ENCODE measurements at regions not wholly inside any gene's neighbourhood (a gene's known extent, or its start where the extent isn't known, plus 50 kb on each side); places are given as distances from the start of the nearest gene placed in this dataset.
A peak's percentile ranks its signal among the peaks of the same experiment; 100 is the strongest.
"Not testable (repeated sequence)": the region's sequence is repeated elsewhere in the genome, so short reads cannot be mapped to it uniquely, and the experiment has no call there.

DNA sequence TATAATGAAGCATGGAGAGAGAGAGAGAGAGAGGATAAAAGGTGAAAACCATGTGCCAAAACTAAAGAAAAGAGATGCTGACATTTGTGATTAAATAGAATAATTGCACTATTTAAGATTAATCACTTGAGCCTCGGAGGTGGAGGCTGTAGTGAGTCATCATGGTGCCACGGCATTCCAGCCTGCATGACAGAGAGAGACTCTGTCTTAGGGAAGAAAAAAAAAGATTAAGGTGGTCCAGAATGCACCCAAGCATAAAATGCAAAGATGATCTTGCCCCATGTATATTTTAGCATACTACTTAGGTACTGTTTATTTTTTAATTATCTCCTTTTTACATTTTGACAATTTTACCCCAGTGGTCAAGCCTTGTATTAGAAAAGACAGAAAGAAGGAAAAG, 742.5 kb downstream of the SPATA31A1 start:
- H3K27ac Mint-ChIP-seq; DNase-seq; H3K4me3 Mint-ChIP-seq; CTCF ChIA-PET; H3K9me3 Mint-ChIP-seq; intact Hi-C loops (cut with micrococcal nuclease); POLR2A ChIA-PET; H3K27me3 Mint-ChIP-seq; H3K4me1 Mint-ChIP-seq (ENCODE audit: low read depth); H3K36me3 Mint-ChIP-seq: not testable (repeated sequence)

DNA sequence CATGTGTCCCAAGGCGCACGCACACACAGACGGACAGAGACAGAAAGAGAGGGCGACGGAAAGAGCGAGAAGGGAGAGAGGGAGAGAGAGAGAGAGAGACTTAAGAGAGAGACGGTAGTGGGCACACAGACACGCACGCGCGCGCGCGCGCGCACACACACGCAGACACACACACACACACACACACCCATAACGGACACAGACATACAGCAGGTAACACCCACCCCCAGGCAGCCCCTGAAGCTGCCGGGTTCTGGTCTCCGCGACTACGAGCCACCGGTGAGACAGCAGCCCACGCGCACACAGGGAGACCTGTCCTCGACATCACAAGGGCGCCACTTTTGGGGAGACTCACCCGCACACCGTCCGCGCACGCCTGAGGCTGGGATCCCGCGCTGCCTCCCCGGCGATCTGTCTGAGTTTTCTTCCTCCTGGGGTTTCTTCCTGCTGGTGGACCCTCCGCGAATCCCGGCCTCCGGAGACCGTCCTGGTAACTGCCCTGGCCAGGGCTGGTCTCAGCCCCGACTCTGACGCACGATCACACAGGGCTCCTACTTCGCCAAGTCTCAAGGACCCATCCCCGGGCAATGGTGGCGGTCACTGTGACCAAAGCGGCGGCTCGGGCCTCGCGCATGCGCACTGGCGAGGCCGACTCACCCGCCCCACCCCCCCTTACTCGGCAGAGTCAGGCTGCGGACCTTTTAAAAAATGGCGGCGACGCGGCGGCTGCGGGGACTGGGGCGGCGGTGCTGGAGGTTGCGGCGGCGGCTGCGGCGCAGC, 750.7 kb downstream of the SPATA31A1 start:
- H3K27me3 Mint-ChIP-seq, POLR2A ChIA-PET: not testable (repeated sequence)

DNA sequence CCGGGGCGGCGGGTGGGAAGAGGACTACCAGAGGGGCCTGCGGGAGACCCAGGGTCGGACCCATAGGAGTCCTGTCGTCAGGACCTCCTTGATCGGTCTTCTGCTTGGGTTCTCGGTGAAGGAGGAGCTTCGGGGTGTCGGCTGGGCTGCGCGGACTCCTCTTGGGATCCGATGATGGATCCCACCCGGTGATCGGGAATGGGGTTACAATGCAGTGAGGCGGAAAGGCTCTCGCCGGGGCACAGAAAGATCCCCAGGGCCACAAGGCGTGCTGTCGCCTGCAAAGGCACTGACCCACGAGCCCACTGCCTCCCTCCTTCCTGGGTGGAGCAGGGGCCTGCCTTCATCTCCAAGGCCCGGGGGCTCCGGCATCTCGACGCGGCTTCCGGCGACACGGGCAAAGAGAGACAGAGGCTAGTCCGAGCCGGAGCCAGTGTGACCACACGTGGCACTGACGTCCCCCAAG, 751.3 kb downstream of the SPATA31A1 start:
- H3K27ac Mint-ChIP-seq; H3K9me3 Mint-ChIP-seq; H3K4me1 Mint-ChIP-seq (ENCODE audit: low read depth); CTCF ChIA-PET; H3K27me3 Mint-ChIP-seq; H3K36me3 Mint-ChIP-seq; POLR2A ChIA-PET; DNase-seq; intact Hi-C loops (cut with micrococcal nuclease): not testable (repeated sequence)
- H3K4me3 Mint-ChIP-seq = peak overlapping the region; percentile 48

More for the DNA sequence above, 750.7 kb downstream of the SPATA31A1 start:
- H3K36me3 Mint-ChIP-seq; CTCF ChIA-PET; H3K4me1 Mint-ChIP-seq (ENCODE audit: low read depth); H3K9me3 Mint-ChIP-seq; intact Hi-C loops (cut with micrococcal nuclease): not testable (repeated sequence)
- Mint-ChIP-seq H3K27ac (peak overlapping the region; percentile 66), H3K4me3 (peak overlapping the region; percentile 82)
- peak; percentile 50 for DNase-seq

DNA sequence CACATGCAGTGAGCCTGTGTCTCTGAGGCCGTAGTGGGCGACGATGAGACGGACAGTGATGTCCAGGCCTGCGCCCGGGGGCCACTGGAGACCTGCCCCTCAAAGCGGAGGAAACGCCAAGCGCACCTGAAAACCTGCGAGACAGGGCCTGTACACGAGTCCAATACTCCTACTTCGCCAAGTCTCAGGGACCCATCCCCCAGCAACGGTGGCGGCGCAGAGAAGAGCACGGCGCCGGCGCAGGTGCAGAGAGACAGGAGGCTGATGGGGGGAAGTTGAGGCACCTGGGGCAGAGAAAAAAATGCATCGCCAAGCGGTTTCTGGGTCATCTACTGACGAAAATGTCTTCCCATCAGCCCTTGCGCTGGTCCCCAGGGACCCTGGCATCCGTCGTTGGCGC, 751.8 kb downstream of the SPATA31A1 start:
- POLR2A ChIA-PET; H3K36me3 Mint-ChIP-seq; H3K27ac Mint-ChIP-seq; intact Hi-C loops (cut with micrococcal nuclease); DNase-seq; H3K27me3 Mint-ChIP-seq; H3K4me1 Mint-ChIP-seq (ENCODE audit: low read depth); H3K9me3 Mint-ChIP-seq; CTCF ChIA-PET: not testable (repeated sequence)
- peak overlapping the region; percentile 48 for H3K4me3 Mint-ChIP-seq

DNA sequence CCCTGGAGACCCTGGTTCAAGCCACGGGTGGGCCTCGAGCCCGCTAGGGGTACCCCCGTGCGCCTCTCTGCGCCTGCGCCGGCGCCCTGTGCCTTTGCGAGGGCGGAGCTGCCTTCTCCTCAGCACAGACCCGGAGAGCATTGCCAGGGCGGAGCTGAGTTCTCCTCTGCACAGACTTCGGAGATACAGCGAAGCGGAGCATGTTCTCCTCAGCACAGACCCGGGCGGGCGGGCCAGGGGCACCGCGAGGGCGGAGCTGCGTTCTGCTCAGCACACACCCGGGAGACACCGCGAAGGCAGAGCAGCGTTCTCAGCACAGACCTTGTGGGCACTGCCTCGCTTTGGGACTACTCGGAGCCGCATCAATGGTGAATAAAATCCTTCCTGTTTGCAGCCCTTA, 753.0 kb downstream of the SPATA31A1 start:
- intact Hi-C loops (cut with micrococcal nuclease); H3K4me3 Mint-ChIP-seq; H3K27ac Mint-ChIP-seq; H3K9me3 Mint-ChIP-seq; H3K4me1 Mint-ChIP-seq (ENCODE audit: low read depth); H3K27me3 Mint-ChIP-seq; CTCF ChIA-PET; POLR2A ChIA-PET; H3K36me3 Mint-ChIP-seq; DNase-seq: not testable (repeated sequence)

DNA sequence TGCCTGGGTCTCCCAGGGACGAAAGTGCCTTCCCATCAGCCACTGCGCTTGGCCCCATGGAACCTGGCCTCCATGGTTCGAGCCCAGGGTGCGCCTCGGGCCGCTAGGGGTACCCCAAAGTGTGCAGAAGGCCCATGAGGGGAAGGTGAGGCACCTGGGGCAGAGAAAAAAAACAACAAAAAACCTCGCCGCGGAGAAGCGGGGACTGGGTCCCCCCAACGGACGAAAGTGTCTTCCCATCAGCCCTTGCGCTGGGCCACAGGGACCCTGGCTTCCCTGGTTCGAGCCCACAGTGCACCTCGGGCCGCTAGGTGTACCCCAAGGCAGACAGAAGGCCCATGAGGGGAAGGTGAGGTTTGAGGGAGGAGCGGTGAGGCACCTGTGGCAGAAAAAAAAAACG, 755.3 kb downstream of the SPATA31A1 start:
- intact Hi-C loops (cut with micrococcal nuclease); H3K36me3 Mint-ChIP-seq; H3K9me3 Mint-ChIP-seq; H3K4me1 Mint-ChIP-seq (ENCODE audit: low read depth); CTCF ChIA-PET; POLR2A ChIA-PET; H3K27me3 Mint-ChIP-seq; DNase-seq: not testable (repeated sequence)
- Mint-ChIP-seq H3K27ac (peak overlapping the region; percentile 65), H3K4me3 (peak overlapping the region; percentile 63)

DNA sequence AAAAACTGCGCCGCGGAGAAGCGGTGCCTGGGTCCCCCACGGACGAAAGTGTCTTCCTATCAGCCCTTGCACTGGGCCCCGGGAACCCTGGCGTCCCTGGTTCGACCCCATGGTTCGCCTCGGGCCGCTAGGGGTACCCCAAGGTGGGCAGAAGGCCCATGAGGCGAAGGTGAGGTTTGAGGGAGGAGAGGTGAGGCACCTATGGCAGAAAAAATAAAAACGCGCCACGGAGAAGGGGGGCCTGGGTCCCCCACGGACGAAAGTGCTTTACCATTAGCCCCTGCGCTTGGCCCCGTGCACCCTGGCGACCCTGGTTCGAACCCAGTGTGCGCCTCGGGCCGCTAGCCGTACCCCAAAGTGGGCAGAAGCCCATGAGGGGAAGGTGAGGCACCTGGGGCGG, 756.1 kb downstream of the SPATA31A1 start:
- H3K27me3 Mint-ChIP-seq; H3K27ac Mint-ChIP-seq; DNase-seq; POLR2A ChIA-PET; H3K9me3 Mint-ChIP-seq; H3K4me3 Mint-ChIP-seq; H3K36me3 Mint-ChIP-seq; CTCF ChIA-PET; intact Hi-C loops (cut with micrococcal nuclease); H3K4me1 Mint-ChIP-seq (ENCODE audit: low read depth): not testable (repeated sequence)

DNA sequence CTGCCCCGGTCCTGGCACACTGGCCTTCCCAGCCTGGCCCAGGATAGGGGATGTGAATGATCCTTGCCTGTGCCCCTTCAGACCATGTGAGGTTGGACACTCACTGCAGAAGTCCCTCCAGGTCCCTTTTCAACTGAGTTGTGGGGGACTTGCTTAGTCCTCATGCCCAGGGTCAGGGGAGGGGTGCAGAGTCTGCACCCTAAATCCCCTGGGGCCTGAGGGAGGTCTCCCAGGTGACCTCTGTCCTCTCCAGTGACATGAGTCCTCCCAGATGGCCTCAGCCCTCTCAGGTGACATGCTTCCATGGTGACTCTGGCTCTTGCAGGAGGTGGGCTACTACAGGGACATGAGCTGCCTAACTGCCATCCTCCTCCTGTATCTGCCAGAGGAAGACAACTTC, 775.1 kb downstream of the SPATA31A1 start:
- not testable (repeated sequence) for H3K27me3 Mint-ChIP-seq

DNA sequence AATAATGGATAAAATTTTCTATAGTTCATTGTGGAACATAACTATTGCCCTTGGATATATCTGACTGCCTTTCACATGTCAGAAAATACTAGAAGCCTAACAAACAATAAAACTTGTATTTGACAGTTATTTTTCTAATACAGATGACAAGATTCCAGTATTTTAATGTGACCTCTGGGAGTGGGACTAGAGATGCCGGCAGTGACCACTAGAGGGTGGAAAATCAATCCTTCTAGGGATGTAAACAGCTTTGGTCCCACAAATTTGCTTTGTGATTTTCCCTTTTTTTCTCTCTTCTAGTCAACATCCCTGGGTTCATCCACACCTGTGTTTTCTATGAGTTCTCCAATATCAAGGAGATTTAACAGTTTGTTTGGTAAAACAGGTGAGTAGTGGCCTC, 813.7 kb downstream of the SPATA31A1 start:
- H3K36me3 Mint-ChIP-seq; POLR2A ChIA-PET; intact Hi-C loops (cut with micrococcal nuclease); CTCF ChIA-PET; H3K27ac Mint-ChIP-seq; H3K27me3 Mint-ChIP-seq; DNase-seq; H3K9me3 Mint-ChIP-seq; H3K4me1 Mint-ChIP-seq (ENCODE audit: low read depth); H3K4me3 Mint-ChIP-seq: not testable (repeated sequence)

More for the DNA sequence above, 775.1 kb downstream of the SPATA31A1 start:
- H3K4me1 Mint-ChIP-seq (ENCODE audit: low read depth); H3K36me3 Mint-ChIP-seq; intact Hi-C loops (cut with micrococcal nuclease); DNase-seq; H3K4me3 Mint-ChIP-seq; H3K9me3 Mint-ChIP-seq; H3K27ac Mint-ChIP-seq; CTCF ChIA-PET; POLR2A ChIA-PET: not testable (repeated sequence)

DNA sequence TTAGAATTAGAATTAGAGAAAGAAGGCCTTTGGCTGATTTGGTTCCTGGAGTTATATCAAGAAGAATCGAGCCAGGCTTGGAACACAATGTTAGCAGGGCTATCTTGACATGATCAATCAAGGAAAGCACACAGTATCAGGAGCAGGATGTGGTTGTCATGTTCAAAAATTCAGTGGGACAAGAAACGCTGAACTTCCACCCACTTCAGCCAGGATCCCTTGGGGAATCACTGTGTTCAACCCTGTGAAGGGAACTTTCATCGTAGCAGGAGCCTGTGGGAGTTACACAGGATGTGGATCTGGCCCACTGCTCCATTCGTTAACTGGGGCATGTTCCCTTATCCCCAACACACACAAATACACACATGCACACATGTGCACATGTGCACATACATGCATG, 817.8 kb downstream of the SPATA31A1 start:
- H3K36me3 Mint-ChIP-seq; DNase-seq; H3K9me3 Mint-ChIP-seq; H3K4me1 Mint-ChIP-seq (ENCODE audit: low read depth); CTCF ChIA-PET; intact Hi-C loops (cut with micrococcal nuclease); H3K4me3 Mint-ChIP-seq; POLR2A ChIA-PET; H3K27ac Mint-ChIP-seq; H3K27me3 Mint-ChIP-seq: not testable (repeated sequence)

DNA sequence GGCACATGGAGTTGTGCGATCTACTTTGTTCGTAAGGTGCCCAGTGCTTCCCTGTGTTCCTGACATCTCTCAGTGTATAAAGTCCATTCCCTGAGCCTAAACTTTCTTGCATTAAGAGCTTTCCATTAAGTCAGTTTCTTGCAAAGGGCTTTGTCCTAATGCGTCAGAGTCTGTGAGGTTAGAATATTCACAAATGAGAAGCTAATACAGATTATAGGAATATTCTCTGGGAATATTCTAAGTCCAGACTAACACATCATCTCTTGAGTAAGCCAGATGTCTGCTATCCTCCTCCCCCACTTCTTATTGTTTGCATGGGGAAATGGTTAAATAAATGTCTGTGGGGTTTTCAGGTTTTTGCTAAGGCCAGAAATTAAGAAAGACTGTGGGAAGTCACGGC, 818.6 kb downstream of the SPATA31A1 start:
- DNase-seq; CTCF ChIA-PET; H3K27ac Mint-ChIP-seq; POLR2A ChIA-PET; H3K9me3 Mint-ChIP-seq; H3K4me1 Mint-ChIP-seq (ENCODE audit: low read depth); H3K27me3 Mint-ChIP-seq; intact Hi-C loops (cut with micrococcal nuclease); H3K36me3 Mint-ChIP-seq; H3K4me3 Mint-ChIP-seq: not testable (repeated sequence)

DNA sequence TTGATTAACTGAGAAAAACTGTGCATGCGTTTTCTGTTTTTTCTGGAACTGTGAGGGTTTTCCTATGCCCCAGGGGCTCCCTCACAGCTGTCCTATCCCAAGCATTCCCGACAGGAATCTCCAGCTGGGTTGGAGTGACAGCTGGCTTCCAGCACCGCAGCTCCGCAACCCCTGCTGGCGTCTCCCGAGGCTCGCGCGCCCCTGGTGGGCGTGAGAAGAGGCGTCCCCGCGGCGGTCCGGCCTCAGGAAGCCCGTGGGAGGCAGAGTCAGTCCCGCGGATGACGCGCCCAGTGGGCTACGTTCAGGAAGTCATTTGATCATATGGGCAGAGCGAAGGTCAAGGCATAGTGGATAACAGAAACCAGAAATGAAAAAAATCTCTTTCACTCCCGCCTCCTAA, 821.9 kb downstream of the SPATA31A1 start:
- H3K27me3 Mint-ChIP-seq; POLR2A ChIA-PET; intact Hi-C loops (cut with micrococcal nuclease); H3K27ac Mint-ChIP-seq; DNase-seq; CTCF ChIA-PET; H3K4me1 Mint-ChIP-seq (ENCODE audit: low read depth); H3K4me3 Mint-ChIP-seq; H3K36me3 Mint-ChIP-seq; H3K9me3 Mint-ChIP-seq: not testable (repeated sequence)

DNA sequence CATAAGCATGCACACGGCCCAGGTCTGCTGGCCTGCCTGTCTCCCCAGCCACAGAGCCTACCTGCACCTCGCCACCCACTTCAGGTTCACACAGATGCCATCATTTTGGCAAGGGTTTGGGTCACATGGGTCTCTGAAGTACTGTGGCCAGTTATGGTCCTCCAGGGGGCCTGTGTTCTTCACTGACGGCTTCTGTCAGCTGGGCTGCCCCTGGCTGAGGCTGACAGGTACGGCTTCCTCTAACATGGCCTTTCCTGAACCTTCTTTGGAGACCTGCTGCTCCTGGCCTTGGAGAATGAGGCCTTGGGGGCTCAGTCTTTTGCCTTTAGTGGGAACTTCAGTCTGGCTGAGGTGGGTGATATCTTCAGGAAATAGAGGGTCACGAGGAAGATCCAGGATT, 835.9 kb downstream of the SPATA31A1 start:
- POLR2A ChIA-PET; intact Hi-C loops (cut with micrococcal nuclease); H3K36me3 Mint-ChIP-seq; H3K27me3 Mint-ChIP-seq; H3K4me3 Mint-ChIP-seq; H3K9me3 Mint-ChIP-seq; H3K27ac Mint-ChIP-seq; H3K4me1 Mint-ChIP-seq (ENCODE audit: low read depth); DNase-seq; CTCF ChIA-PET: not testable (repeated sequence)

Data from activated CD4-positive, alpha-beta memory T cell treated with anti-CD3 and anti-CD28 coated beads for 36 hours (primary cell).